Esophagus muscularis mucosa (tissue), 4 donors: ENCODE measurements at regions not wholly inside any gene's neighbourhood (a gene's known extent, or its start where the extent isn't known, plus 50 kb on each side); places are given as distances from the start of the nearest gene placed in this dataset.

Experiments used
- CTCF ChIP-seq, 3 experiments: fragments of 200-600 bp in 2 of 3; fragments of 450-650 bp in 1 of 3; sonication (generic) in 2 of 3; IDR thresholded peaks; one replicate each; pipeline ENCODE4 v1.5.1; 2017 to 2019; ENCODE audit warnings: antibody characterized with exemption in 3 of 3, mild to moderate bottlenecking in 2 of 3, moderate library complexity in 1 of 3
- EP300 ChIP-seq: sonication (generic); formaldehyde crosslinking; IDR thresholded peaks from one replicate; pipeline ENCODE4 v1.6.1; 2017; ENCODE audit warnings: antibody characterized with exemption
- POLR2A ChIP-seq: fragments of 450-650 bp; IDR thresholded peaks from one replicate; pipeline ENCODE4 v1.6.1; 2017; ENCODE audit warnings: antibody characterized with exemption, moderate library complexity, mild to moderate bottlenecking, low read depth
- POLR2AphosphoS5 ChIP-seq, 2 donors: sonication (generic); formaldehyde crosslinking; IDR thresholded peaks; one replicate each; pipeline ENCODE4 v1.6.1; 2017; ENCODE audit warnings: antibody characterized with exemption in 2 of 2

- TF ChIP-seq CTCF (IDR thresholded peaks at IDR 0.05) (no peak), EP300 (no peak), POLR2A (no peak), POLR2AphosphoS5 (IDR thresholded peaks at IDR 0.05) (no peak)
Measured at GRCh38 chr7:52100-52499, 140.3 kb upstream of the FAM20C start.
